ENCODE measurements at regions not wholly inside any gene's neighbourhood (a gene's known extent, or its start where the extent isn't known, plus 50 kb on each side); places are given as distances from the start of the nearest gene placed in this dataset.

GRCh38 chr6:14796974-14797762 lies 448.7 kb upstream of the JARID2 start:
- TF ChIP-seq POLR2A (IDR thresholded peaks at IDR 0.05): no peak
- no peak for TF ChIP-seq CTCF (IDR thresholded peaks at IDR 0.05)
- no peak for TF ChIP-seq EP300 (IDR thresholded peaks at IDR 0.05)
- TF ChIP-seq POLR2AphosphoS5 (IDR thresholded peaks at IDR 0.05): no peak
